HG02970 (cell line): ENCODE measurements at regions not wholly inside any gene's neighbourhood (a gene's known extent, or its start where the extent isn't known, plus 50 kb on each side); places are given as distances from the start of the nearest gene placed in this dataset.

Experiments used
- ATAC-seq: cut with Tn5 transposase; IDR thresholded peaks from one replicate; pipeline ENCODE4 v1.9.1; 2021; ENCODE audit warnings: mild to moderate bottlenecking, moderate library complexity, moderate number of reproducible peaks; ENCODE audit not compliant: unreplicated experiment, low FRiP score

DNA sequence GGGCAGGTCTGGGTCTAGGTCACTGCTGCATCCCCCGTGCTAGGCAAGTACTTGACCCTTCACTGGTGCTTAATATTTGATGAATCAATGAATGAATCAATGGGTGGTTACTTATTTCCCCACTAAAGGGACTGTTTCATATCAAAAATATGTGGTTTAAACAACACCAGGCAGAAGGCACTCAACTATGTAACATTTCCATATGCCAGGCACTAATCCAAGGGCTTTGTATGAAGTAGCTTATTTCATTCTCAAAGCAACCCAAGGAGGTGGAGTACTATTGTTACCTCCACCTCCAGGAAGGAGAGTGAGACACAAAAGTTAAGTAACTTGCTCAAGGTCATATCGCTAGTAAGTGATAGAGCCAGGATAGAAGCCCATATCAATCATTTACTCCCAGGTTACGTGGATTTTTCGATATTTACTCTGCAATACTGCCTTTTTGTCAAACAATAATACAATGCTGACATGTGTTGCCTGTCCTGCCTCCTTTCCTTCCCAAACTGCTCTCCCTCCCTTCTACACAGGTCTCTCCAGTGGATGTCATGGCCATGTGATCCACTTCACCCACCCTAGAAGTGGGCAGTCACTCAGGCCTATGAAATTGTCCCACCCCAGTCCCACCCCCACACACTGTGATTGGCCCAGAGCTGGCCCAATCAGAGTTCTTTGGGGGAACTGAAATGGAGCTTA lies 142.8 kb downstream of the ETS2 start:
- ATAC-seq: no peak

DNA sequence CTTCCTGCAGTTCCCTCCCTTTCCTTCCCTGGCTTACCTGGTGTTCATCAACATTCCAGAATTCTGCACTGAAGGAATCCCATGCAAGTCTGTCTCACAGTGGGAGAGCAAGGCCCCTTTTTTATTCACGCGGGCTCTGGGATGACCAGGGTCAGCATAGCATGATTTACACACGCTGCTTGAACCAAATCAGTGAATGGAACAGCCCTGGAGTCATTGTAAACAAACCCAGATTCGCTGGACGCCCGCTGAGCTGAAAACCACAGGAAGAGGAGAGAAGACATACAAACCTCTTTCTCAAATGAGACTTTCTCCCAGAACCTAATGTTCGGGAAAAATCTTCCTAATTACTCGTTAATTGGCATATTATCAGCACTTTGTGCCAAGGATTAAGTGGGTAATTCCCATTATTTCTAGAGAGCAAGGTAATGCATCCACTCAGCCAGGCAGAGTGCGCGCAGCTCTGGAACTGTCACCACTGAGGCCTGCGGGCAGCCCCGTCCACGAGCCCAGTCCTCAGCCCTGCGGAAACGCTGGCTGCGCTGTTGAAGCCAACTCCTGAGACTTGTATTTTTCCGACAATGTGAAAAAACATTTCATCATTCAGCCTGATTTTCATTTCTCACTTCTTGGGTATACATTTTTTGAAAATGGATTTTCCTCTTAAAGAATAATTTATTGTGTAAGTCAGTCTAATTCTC lies 140.0 kb downstream of the ETS2 start:
- ATAC-seq: no peak

DNA sequence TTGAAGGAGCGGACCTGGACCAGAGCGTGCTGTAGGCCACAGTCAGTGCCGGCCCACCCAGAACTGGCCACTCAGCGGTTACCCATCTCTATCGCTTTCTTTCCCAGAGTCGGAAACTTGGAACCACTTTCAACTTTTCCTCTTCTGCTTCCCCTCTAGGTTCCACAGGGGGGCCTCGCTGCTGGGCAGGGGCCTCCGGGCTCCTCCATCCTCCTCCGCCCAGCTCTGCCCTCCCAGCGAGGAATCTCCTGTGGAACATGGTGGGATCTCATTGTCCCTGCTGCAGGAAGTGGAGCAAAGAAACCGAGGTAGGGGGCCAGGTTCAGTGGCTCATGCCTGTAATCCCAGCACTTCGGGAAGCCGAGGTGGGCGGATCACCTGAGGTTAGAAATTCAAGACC lies 139.2 kb downstream of the ETS2 start:
- no peak for ATAC-seq

DNA sequence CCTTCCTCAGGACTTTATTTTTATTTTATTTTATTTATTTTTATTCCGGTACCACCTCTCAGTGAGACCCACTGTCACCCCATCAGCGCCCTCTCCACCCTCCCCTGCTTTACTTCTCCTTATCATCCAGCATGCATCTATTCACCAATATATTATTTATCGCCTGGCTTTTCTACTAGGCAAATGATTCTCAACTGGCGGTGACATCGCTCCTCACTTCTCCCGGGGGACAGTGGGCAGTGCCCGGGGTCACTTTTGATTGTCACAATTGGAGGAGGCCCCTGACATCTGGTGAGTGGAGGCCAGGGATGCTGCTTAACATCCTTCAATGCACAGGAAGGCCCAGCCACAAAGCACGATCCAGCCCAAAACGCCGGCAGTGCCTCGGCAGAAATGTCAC lies 138.7 kb downstream of the ETS2 start:
- ATAC-seq: no peak

DNA sequence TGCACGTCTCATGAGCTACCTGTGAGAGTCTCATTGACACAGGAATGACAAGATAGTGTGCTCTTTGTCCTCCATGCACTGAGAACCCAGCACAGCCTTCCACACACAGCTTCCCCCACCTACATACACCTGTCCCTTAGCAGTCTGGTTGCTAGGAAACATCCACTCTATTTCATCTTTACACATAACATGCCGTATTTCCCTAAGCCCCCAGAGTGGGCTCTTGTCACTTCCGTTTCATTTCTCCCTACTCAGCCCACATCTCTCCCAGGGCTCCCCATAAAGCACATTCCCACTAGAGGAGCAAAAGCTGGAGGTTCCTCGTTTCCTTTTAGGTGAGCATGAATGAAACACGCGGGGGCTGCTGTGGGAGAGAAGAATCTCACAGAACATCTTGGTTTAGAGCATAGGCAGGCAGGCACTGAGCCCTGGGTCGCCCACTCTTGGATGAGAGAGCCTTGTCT lies 137.1 kb downstream of the ETS2 start:
- ATAC-seq: no peak

DNA sequence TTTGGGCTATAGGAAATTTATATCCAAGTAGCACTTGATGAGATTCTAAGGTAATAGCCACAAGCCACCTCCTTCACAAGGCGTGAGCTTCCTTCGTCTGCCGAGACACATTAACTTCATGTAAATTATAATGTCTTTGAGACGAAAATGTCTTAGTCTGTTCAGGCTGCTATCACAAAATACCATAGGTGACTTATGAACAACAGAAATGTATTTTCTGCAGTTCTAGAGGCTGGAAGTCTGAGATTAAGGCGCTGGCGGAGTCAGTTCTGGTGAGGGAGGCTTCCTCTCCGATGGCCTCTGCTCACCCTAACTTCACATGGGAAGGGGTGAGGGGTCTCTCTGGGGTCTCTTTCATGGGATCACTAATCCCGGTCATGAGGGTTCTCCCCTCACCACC lies 133.0 kb downstream of the ETS2 start:
- ATAC-seq: no peak

DNA sequence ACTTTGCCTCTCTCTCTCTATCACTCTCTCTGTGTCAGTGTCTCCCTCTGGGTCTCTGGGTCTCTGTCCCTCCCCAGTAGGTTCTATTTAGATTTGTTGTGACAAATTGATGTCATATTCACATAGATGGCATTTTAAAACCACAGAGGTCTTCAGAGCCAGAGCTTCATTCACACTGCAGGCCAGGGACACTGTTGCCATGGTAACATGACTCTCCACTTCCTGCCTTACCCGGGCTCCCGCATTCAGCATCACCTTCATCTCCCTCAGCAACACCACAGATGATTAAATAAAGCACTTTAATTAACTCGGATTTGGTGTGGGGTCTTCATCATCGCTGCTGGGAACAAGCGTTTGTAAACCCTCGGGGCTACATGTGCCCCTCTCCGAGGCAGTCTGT lies 132.6 kb downstream of the ETS2 start:
- ATAC-seq: no peak

DNA sequence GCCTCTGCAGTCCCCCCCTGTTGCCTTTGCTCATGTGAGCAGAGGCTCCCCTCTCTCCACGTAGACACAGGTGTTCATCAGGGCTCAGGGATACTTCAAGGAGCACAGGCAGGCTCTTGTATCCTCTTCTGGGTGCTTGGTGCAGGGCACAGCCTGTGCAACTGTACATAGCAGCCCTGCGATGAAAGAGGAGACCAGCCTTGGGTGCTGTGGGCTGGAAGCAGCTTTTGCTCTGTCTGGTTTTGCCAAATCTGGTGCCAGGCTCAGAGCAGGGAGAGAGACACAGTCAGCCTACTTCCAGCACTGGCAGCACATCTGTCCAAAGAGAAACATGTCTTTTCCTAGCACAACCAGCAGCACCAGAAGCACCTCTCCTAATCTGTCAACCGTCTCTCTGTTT lies 132.1 kb downstream of the ETS2 start:
- no peak for ATAC-seq

DNA sequence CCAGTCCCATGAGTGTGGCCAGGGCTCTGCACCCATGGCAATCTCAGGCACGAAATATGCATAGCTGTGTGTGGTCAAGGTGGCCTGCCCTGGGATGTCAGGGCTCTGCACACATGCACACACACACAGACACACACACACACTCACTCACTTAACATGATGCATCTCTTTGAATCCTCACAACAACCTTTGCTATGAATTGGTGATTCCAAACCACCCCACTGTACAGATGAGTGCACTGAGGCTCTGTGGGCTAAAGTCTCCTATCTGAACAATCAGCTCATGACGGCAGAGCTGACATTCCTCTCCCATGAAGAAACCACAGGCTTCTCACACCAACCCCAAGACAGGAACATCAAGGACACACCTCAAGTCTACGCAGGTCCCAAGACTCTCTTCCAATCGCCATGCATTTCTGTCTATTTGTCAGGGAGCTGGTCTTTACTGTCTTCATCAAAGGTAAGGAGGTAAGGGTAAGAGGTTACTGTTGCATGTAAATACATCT lies 131.6 kb downstream of the ETS2 start:
- no peak for ATAC-seq

DNA sequence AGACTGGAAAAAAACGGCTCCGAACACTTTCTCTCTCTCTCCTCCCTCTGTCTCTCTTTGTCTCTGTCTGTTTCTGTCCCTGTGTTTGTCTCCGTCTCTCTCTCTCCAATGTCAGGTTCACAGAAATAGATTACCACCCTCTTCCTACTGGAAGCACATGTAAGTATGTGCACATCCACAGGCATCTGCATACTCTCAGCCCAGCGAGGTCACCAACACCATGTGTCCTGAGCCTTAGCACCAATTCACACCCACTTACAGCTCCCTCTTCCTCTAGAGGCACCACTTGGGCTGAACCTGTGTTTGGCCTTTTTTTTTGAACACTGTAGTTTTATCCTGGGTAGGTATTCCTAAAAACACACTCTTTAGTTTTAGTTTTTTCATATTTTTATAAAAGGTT lies 130.5 kb downstream of the ETS2 start:
- ATAC-seq: no peak

DNA sequence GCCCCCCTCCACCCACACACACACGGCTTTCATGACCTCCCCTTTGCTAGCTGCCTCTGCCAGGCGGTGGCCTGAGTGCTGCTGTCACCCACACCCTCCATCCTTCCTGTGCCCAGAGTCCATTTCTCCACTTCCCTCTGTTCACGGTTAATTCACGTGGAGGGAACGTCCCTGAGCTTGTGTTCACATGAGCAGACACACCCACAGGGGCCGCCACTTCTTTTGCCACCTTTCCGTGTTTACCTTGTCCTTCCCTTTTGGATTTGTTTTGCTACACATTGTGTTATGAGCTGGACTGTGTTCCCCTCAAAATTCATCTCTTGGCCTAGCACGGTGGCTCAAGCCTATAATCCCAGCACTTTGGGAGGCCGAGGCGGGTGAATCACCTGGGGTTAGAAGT lies 128.0 kb downstream of the ETS2 start:
- no peak for ATAC-seq

DNA sequence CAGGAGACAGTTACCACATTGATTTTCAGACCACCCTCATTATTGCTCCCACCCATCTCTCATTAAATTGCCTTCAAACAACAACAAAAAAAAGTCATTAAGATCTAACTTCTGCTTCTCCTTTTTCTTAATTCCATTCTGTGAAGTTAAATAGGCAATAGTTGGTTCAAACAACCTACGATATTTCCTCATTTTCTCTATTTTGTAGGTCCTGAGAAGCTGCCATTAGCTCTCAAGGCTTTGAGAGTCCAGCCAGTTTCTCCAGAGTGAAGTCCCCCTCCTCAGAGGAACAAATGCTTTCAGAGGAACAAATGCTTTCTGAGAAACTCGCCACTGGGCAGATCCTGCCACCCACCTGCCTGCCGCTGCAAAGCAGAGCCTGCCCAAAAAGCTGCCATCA lies 125.6 kb downstream of the ETS2 start:
- ATAC-seq: no peak

DNA sequence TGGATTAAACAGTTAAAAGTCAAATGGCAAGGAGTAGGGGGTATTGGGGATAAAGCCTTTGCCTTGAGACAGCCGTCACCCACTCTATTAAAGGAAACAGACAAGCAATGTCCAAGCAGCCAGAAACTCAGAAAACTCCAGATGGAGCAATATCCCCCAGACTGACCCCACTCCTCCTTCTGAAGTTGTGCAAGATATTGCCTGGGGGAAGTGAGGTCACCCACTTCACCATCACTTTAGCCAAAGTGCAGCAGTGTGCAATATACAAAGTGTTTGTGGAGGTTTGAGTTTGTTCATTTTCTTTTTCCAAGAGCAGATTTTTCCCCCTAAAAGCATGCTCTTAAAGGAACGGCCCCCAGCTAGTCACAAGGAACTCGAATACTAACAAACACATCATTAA lies 125.1 kb downstream of the ETS2 start:
- no peak for ATAC-seq

DNA sequence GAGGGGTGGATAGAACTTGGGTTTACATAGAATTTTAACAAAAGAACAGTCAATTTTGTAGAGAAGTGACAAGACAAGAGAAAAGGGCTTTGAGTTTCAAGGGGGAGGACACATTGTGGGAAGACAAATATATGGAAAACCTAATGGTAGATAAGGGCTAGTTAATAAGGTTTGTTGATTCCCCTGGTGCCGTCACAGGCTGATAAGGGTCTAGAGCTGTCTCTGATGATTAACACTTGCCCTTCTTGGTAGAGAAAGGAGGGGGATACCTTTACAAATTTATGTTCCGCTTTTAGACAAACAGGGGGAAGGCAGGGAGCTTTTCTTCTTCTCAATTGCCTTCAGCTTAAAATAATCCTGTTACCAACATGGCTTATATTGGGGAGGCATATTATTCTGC lies 124.3 kb downstream of the ETS2 start:
- ATAC-seq: no peak

DNA sequence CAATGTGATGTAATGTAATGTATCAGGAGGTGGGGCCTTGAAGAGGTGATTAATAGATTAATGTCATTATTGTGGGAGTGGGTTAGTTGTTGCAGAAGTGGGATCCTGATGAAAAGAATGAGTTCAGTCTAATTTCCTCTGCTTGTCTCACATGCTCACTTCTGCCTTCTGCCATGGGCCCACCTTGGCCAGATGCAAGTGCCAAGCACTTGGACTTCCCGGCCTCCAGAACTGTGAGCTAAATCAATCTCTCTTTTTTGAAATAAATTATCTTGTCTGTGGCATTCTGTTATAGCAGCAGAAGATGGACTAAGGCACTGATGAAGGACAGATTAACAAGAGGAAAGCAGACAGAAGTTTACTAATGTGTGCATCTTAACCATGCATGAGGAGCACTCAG lies 123.9 kb downstream of the ETS2 start:
- ATAC-seq: no peak

DNA sequence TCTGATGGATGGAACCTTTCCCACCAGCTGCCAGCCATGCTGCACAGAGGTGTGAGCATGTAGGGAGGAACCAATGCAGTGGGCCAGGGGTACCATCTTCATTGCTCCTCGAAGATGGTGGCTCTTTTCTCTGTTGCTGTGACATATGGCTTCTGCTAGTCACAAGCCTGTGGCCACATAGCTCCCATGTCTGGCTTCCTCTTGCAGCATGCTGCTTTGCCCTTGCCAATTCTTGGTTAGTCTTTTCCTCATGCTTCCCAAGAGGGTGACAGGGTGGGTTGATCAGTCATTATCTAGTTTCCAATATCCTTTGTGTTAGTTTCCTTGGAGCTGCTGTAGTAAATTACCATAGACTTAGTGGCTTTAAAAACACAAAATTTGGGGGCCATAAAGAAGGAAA lies 123.4 kb downstream of the ETS2 start:
- no peak for ATAC-seq

DNA sequence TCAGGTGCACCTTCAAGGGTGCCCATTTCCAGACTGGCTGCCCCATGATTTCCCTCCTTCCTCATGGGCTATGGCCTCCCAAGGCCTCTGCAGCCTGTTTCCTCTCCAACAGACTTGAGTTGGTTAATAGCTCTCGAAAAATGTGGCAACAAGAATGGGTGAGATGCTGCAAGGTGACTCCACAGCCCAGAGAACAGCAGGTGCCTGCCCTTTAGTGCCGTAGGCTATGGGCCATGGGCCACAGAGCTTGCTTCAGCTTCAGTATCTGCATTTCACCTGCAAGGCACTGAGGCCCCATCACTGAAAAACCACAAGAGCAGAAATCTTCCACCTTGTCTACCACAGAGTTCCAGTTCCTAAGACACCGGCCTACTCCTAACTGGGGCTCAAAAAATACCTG lies 122.0 kb downstream of the ETS2 start:
- no peak for ATAC-seq

DNA sequence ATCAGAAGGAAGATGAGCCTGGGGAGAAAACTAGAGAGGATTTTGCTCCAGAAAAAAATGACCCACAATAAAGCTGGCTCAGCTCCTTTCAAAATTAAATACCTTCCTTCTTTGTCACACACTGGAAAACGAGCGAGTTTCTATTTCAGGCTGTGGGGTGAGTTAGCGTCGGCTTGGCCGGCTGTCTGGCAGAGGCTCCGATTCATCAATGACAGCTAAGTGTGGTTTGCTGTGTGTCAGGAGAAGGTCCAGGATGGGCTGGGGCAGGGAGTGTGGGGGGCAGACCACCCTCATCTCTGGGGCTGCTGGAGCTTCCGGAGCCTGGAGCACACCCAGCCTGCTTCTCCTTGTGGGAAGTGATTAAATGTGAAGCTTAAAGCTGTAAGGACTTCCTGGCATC lies 120.2 kb downstream of the ETS2 start:
- no peak for ATAC-seq

DNA sequence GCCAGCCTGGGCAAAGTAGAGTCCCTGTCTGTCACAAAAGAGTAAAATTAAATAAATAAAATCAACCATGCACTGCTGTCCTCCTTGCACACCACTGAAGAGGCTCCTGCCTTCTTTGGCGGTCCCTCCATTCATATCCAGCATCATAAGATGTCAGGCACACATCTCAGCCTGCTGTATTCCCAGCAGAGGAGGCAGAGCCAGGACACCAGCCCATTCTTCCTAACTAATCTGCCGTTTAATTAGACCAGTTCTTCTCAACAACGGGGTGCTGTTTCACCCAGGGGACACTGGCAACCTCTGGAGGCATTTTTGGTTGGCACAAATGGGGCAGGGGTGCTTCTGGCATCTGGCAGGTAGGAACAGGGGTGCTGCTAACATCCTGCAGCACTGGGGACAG lies 119.7 kb downstream of the ETS2 start:
- no peak for ATAC-seq

DNA sequence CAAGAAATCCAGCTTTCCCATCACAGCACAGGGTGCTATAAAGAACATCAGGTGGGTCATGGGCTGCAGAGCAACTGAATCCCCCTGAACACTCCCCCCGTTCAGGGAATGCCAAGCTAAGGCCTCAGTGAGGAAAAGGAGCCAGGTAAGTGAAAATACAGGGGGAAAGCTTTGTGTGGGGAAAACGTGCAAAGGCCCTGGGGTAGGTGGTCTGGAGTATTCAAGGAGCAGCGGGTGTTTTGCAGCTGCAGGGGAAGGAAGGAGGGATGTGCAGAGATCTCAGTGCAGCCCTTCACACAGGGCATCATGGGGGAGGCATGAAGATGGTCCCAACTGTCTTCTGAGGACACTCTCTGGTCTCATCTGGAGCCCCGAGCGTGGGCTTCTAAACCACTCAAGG lies 119.2 kb downstream of the ETS2 start:
- ATAC-seq: no peak

DNA sequence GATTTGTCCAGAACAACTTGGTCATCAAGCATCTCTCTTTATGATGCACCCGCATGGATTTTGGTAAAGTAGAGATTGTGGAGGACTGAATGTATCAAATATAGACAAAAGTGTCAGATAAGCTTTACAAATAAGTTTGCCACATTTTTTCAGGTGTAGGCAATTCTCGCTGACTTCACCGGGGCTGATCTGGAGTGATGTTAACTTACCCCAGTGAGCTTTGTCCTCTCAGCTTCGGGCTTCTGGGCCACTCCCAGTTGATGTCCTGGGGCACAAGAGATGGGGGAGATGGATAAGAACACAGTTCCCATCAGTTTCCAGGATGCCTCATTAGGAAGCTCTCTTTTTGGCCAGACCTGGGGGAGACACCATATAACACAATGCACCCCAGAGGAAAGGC lies 117.7 kb downstream of the ETS2 start:
- no peak for ATAC-seq
